ENCODE measurements at regions not wholly inside any gene's neighbourhood (a gene's known extent, or its start where the extent isn't known, plus 50 kb on each side); places are given as distances from the start of the nearest gene placed in this dataset.
A peak's percentile ranks its signal among the peaks of the same experiment; 100 is the strongest.

DNA sequence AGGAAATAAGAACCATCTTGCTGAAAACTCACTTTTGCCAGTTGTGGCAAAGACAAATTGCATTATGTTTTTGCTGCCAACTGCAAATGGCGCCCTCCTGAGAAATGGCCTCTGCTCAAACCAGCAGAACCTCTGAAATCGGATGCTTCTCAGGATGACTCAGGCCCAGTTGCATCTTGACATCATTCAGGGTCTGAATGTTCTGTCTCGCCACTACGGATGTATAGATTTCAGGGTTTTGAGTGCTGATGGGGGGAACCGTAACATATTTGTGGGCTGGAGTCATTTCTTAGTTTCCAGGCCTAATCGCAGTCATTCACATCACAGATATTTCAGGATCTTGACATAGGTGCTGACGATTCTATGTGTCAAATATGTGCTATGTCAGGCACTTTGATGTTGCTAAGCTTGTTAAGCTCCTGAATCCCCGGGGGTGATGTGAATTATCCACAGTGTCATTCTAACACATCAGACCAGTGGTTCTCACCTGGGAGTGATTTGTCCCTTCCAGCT is 207.1 kb downstream of the NFATC2 start:
- TF ChIP-seq POLR2A (IDR thresholded peaks at IDR 0.05; ENCODE audit: low read depth, low read length), result no peak
- TF ChIP-seq TAF1 (IDR thresholded peaks at IDR 0.05; ENCODE audit: borderline replicate concordance, low read depth, low read length), result no peak
- no peak for TF ChIP-seq POLR2AphosphoS5 (IDR thresholded peaks at IDR 0.05; ENCODE audit: low read depth, low read length)
- peak; percentile 33 for DNase-seq (ENCODE audit: insufficient read length)
- FAIRE-seq, result peak; percentile 44

DNA sequence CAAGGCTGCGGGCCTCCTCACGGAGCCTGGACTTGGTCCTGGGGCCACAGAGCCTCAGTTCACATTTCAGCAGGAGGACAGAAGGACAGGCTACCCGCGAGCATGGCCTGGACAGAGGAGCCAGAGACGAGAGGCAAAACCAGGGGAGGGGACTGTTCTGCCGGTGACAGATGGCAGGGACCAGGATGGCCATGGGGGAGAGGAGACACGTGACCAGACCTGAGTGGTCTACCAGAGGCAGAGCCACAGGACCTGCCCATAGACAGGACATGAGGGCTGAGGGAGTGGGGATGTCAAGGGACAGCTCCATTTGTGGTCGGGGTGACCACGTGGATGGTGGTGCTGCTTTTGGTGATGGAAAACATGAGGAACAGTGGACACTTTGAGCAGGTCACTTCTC is 207.9 kb downstream of the NFATC2 start:
- no peak for FAIRE-seq
- no peak for DNase-seq (ENCODE audit: insufficient read length)
- TF ChIP-seq POLR2A (IDR thresholded peaks at IDR 0.05; ENCODE audit: low read depth, low read length) (no peak), TAF1 (IDR thresholded peaks at IDR 0.05; ENCODE audit: borderline replicate concordance, low read depth, low read length) (no peak), POLR2AphosphoS5 (IDR thresholded peaks at IDR 0.05; ENCODE audit: low read depth, low read length) (no peak)

DNA sequence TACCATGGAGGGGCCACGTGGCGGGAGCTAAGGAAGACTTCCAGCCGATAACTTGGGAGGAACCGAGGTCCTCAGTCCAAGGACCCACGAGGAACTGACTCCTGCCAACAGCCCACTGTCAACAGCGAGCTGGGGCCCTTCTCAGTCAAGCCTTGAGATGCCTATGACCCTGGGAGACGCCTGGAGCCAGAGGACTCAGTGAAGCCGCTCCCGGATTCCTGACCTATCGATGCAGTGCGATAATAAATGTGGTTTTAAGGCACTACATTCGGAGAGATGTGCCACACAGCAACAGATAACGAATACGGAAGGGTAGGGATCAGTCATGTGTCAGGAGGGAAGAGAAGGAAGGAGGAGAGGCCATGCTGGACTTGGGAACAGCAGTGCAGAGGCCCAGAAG is 208.5 kb downstream of the NFATC2 start:
- no peak for FAIRE-seq
- TF ChIP-seq POLR2AphosphoS5 (IDR thresholded peaks at IDR 0.05; ENCODE audit: low read depth, low read length), result no peak
- TF ChIP-seq POLR2A (IDR thresholded peaks at IDR 0.05; ENCODE audit: low read depth, low read length), result no peak
- TF ChIP-seq TAF1 (IDR thresholded peaks at IDR 0.05; ENCODE audit: borderline replicate concordance, low read depth, low read length), result no peak

DNA sequence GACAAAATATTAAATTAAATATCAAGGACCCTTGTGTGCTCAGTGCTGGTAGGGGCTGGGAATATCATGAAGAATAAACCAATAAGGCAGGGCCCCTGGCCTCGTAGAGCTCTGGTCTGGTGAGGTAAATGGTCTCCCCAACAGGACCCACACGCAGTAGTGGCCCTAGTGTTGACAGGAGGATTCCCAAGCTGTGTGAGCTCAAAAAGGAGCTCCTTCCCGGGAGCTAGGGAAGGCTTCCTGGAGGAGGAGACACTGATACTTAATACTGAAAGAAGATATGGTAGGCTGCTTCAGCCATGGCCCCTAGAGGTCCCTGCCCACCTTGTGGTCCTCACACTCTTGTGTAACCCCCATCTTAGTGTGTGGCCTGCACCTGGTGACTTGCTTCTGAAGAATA is 209.1 kb downstream of the NFATC2 start:
- TF ChIP-seq TAF1 (IDR thresholded peaks at IDR 0.05; ENCODE audit: borderline replicate concordance, low read depth, low read length) (no peak), POLR2A (IDR thresholded peaks at IDR 0.05; ENCODE audit: low read depth, low read length) (no peak), POLR2AphosphoS5 (IDR thresholded peaks at IDR 0.05; ENCODE audit: low read depth, low read length) (no peak)
- DNase-seq (ENCODE audit: insufficient read length) (no peak), FAIRE-seq (no peak)

More for the DNA sequence above, 208.5 kb downstream of the NFATC2 start:
- DNase-seq (ENCODE audit: insufficient read length), result no peak

DNA sequence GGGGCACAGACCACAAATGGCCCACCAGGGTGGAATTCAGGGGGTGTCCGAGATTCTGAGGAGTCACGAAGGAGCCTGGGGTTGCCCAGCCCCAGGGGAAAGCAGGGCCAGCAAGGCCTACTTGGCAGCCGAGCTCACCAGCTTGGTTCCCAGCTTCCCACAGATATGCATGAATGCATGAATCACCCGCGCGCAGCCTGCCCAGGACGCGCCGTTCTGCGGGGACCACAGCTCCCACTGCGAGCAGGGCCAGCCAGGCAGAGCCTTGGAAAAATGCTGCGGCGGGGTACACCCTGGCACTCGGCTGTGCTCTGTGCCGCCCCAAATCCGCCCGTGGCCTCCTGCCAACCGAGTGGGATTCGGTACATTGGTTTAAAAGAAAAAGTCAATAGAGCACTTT is 211.0 kb downstream of the NFATC2 start:
- TF ChIP-seq TAF1 (IDR thresholded peaks at IDR 0.05; ENCODE audit: borderline replicate concordance, low read depth, low read length) (no peak), POLR2AphosphoS5 (IDR thresholded peaks at IDR 0.05; ENCODE audit: low read depth, low read length) (no peak), POLR2A (IDR thresholded peaks at IDR 0.05; ENCODE audit: low read depth, low read length) (no peak)
- no peak for DNase-seq (ENCODE audit: insufficient read length)
- no peak for FAIRE-seq

DNA sequence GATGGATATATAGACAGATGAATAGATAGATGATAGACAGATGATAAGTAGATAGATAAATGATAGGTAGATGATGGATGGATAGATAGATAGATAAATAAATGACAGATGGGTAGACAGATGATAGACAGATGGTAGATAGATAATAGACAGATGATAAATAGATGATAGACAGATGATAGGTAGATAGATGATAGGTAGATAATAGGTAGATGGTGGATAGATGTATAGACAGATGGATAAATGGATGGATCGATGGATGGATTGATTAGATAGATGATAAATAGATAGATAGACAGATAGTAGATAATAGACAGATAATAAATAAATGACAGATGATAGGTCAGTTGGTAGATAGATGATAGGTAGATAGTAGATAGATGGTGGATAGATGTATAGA is 212.7 kb downstream of the NFATC2 start:
- no peak for FAIRE-seq
- no peak for DNase-seq (ENCODE audit: insufficient read length)
- no peak for TF ChIP-seq TAF1 (IDR thresholded peaks at IDR 0.05; ENCODE audit: borderline replicate concordance, low read depth, low read length)
- TF ChIP-seq POLR2AphosphoS5 (IDR thresholded peaks at IDR 0.05; ENCODE audit: low read depth, low read length), result no peak
- TF ChIP-seq POLR2A (IDR thresholded peaks at IDR 0.05; ENCODE audit: low read depth, low read length), result no peak

GRCh38 chr20:51327251-51327841 is 215.2 kb downstream of the NFATC2 start:
- FAIRE-seq, result no peak
- no peak for DNase-seq (ENCODE audit: insufficient read length)

GRCh38 chr20:51326201-51326819 is 216.2 kb downstream of the NFATC2 start:
- FAIRE-seq (no peak), DNase-seq (ENCODE audit: insufficient read length) (peak; percentile 47)
- TF ChIP-seq POLR2A (IDR thresholded peaks at IDR 0.05; ENCODE audit: low read depth, low read length) (no peak), POLR2AphosphoS5 (IDR thresholded peaks at IDR 0.05; ENCODE audit: low read depth, low read length) (no peak), TAF1 (IDR thresholded peaks at IDR 0.05; ENCODE audit: borderline replicate concordance, low read depth, low read length) (no peak)

More at GRCh38 chr20:51327251-51327841, 215.2 kb downstream of the NFATC2 start:
- TF ChIP-seq TAF1 (IDR thresholded peaks at IDR 0.05; ENCODE audit: borderline replicate concordance, low read depth, low read length), result no peak
- TF ChIP-seq POLR2A (IDR thresholded peaks at IDR 0.05; ENCODE audit: low read depth, low read length), result no peak
- no peak for TF ChIP-seq POLR2AphosphoS5 (IDR thresholded peaks at IDR 0.05; ENCODE audit: low read depth, low read length)

DNA sequence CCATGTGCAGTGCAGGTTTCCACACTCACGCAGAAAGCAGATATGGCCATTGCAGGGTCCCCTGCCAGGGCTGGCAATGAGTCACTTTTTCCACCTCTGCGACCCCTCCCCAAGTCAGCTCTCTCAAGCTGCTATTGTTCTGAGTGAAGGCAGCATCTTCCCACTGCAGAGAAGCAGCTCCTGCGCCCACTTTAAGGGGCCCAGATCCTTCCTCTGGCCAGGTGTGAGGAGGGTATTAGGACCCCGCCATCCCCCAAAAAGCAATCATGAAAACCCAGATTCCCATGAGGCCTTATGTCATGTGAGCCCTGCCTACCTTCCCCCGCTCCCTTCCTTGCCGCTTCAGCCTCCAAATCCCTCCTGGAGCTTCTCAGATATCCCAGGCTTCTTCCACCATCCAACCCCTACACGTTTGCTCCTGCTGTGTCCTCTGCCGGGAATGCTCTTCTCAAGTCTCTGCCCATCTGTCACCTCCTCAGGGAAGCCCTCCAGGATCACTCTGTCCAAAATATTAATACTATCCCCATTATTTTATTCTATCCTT is 220.3 kb downstream of the NFATC2 start:
- DNase-seq (ENCODE audit: insufficient read length), result no peak
- no peak for TF ChIP-seq POLR2AphosphoS5 (IDR thresholded peaks at IDR 0.05; ENCODE audit: low read depth, low read length)
- TF ChIP-seq TAF1 (IDR thresholded peaks at IDR 0.05; ENCODE audit: borderline replicate concordance, low read depth, low read length), result no peak
- TF ChIP-seq POLR2A (IDR thresholded peaks at IDR 0.05; ENCODE audit: low read depth, low read length), result no peak
- no peak for FAIRE-seq

DNA sequence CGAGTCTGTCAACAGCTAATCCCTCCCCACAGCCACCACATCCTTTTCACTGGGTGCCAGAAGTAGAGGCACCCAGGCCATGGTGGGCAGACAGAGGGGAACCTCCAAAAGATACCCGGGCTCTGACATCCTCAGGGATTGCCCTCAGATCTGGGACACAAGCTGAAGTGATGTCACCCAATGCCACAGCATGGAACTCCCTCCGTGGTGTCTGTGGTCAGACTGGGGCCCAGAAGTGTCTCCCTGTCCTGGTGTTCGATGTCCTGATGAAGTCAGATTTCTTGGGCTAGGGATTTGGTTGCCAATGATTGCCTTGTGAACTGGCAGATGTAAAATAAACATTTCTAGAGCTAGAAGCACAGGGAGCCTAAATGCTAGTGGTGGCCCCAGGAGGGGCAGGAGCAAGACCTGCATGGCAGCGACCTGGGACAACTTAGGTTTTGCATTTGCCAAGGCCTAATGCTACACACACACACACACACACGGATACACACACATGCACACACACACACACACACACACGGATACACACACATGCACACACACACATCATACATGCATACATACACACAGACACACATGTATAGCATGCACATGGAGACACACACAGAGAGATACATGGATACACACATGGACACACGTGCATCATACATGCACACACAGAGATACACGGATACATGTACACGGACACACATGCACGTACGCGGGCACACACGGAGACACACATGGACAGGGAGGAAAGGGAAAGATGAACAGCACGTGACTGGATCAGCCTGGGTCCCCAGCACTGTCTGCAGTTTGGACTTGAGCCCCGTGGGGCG is 221.0 kb downstream of the NFATC2 start:
- DNase-seq (ENCODE audit: insufficient read length) (no peak), FAIRE-seq (no peak)
- TF ChIP-seq POLR2A (IDR thresholded peaks at IDR 0.05; ENCODE audit: low read depth, low read length) (no peak), TAF1 (IDR thresholded peaks at IDR 0.05; ENCODE audit: borderline replicate concordance, low read depth, low read length) (no peak), POLR2AphosphoS5 (IDR thresholded peaks at IDR 0.05; ENCODE audit: low read depth, low read length) (no peak)

DNA sequence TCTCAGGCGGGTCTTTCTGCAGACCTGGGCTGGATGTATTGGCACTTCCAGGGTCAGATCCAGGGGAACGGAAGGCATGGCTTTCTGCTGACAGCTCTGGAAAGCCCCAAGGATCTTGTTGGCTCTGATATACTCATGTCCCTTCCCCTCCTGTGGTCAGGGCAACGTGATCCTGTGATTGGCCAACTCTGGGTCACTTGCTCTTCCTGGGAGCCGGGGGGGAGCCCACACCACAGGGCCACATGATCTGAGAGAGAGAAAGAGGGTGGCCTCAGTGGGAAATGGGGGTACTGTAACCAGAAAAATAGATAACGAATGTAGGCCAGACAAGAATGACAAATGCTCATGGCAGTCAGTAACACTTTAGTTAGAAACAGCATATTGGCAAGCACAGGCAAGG is 223.0 kb downstream of the NFATC2 start:
- TF ChIP-seq TAF1 (IDR thresholded peaks at IDR 0.05; ENCODE audit: borderline replicate concordance, low read depth, low read length), result no peak
- no peak for TF ChIP-seq POLR2A (IDR thresholded peaks at IDR 0.05; ENCODE audit: low read depth, low read length)
- no peak for TF ChIP-seq POLR2AphosphoS5 (IDR thresholded peaks at IDR 0.05; ENCODE audit: low read depth, low read length)
- DNase-seq (ENCODE audit: insufficient read length), result no peak
- no peak for FAIRE-seq
